ENCODE measurements at regions not wholly inside any gene's neighbourhood (a gene's known extent, or its start where the extent isn't known, plus 50 kb on each side); places are given as distances from the start of the nearest gene placed in this dataset.

- H3K36me3 ChIP-seq (ENCODE audit: control insufficient read depth in 1 of 2, insufficient read depth in 2 of 2, low read length in 2 of 2): no peaks in the 10 kb centered on the region
- H3K4me1 ChIP-seq (ENCODE audit: control insufficient read depth in 1 of 2, insufficient read depth in 2 of 2, low read length in 2 of 2): no peaks in the 10 kb centered on the region
- no peak overlapping the region for H3K27ac ChIP-seq (ENCODE audit: low read length)
- H3K27me3 ChIP-seq (ENCODE audit: low read depth, low read length): no peaks in the 10 kb centered on the region
- H3K9me3 ChIP-seq (ENCODE audit: control insufficient read depth in 1 of 2, low read length in 2 of 2): no peaks in the 10 kb centered on the region
- no peak overlapping the region for H3K4me3 ChIP-seq (ENCODE audit: low read depth in 1 of 2, low read length in 2 of 2)
These were observed 131.2 kb downstream of the RPL22L1 start for GRCh38 chr3:170738766-170739165.

GRCh38 chr3:170737498-170738162 lies 132.4 kb downstream of the RPL22L1 start:
- H3K4me1 ChIP-seq (ENCODE audit: control insufficient read depth in 1 of 2, insufficient read depth in 2 of 2, low read length in 2 of 2): no peaks in the 10 kb centered on the region
- no peaks in the 10 kb centered on the region for H3K9me3 ChIP-seq (ENCODE audit: control insufficient read depth in 1 of 2, low read length in 2 of 2)
- H3K36me3 ChIP-seq (ENCODE audit: control insufficient read depth in 1 of 2, insufficient read depth in 2 of 2, low read length in 2 of 2): no peaks in the 10 kb centered on the region
- H3K4me3 ChIP-seq (ENCODE audit: low read depth in 1 of 2, low read length in 2 of 2): no peak overlapping the region
- no peaks in the 10 kb centered on the region for H3K27me3 ChIP-seq (ENCODE audit: low read depth, low read length)
- no peak overlapping the region for H3K27ac ChIP-seq (ENCODE audit: low read length)

GRCh38 chr3:170735821-170736220 lies 134.2 kb downstream of the RPL22L1 start:
- H3K27me3 ChIP-seq (ENCODE audit: low read depth, low read length): no peaks in the 10 kb centered on the region
- H3K4me1 ChIP-seq (ENCODE audit: control insufficient read depth in 1 of 2, insufficient read depth in 2 of 2, low read length in 2 of 2): no peaks in the 10 kb centered on the region
- no peaks in the 10 kb centered on the region for H3K36me3 ChIP-seq (ENCODE audit: control insufficient read depth in 1 of 2, insufficient read depth in 2 of 2, low read length in 2 of 2)
- no peaks in the 10 kb centered on the region for H3K9me3 ChIP-seq (ENCODE audit: control insufficient read depth in 1 of 2, low read length in 2 of 2)
- H3K27ac ChIP-seq (ENCODE audit: low read length): no peak overlapping the region
- no peak overlapping the region for H3K4me3 ChIP-seq (ENCODE audit: low read depth in 1 of 2, low read length in 2 of 2)

- no peaks in the 10 kb centered on the region for H3K27me3 ChIP-seq (ENCODE audit: low read depth, low read length)
- no peaks in the 10 kb centered on the region for H3K36me3 ChIP-seq (ENCODE audit: control insufficient read depth in 1 of 2, insufficient read depth in 2 of 2, low read length in 2 of 2)
- no peak overlapping the region for H3K4me3 ChIP-seq (ENCODE audit: low read depth in 1 of 2, low read length in 2 of 2)
- H3K4me1 ChIP-seq (ENCODE audit: control insufficient read depth in 1 of 2, insufficient read depth in 2 of 2, low read length in 2 of 2): no peaks in the 10 kb centered on the region
- no peak overlapping the region for H3K27ac ChIP-seq (ENCODE audit: low read length)
- H3K9me3 ChIP-seq (ENCODE audit: control insufficient read depth in 1 of 2, low read length in 2 of 2): no peaks in the 10 kb centered on the region
These were observed 135.3 kb downstream of the RPL22L1 start for GRCh38 chr3:170734735-170735065.

- Histone ChIP-seq H3K9me3 (ENCODE audit: control insufficient read depth in 1 of 2, low read length in 2 of 2) (no peaks in the 10 kb centered on the region), H3K4me3 (ENCODE audit: low read depth in 1 of 2, low read length in 2 of 2) (no peak overlapping the region), H3K27me3 (ENCODE audit: low read depth, low read length) (no peaks in the 10 kb centered on the region), H3K27ac (ENCODE audit: low read length) (no peak overlapping the region), H3K36me3 (ENCODE audit: control insufficient read depth in 1 of 2, insufficient read depth in 2 of 2, low read length in 2 of 2) (no peaks in the 10 kb centered on the region), H3K4me1 (ENCODE audit: control insufficient read depth in 1 of 2, insufficient read depth in 2 of 2, low read length in 2 of 2) (no peaks in the 10 kb centered on the region)
These were observed 135.8 kb downstream of the RPL22L1 start for GRCh38 chr3:170734043-170734734.

DNA sequence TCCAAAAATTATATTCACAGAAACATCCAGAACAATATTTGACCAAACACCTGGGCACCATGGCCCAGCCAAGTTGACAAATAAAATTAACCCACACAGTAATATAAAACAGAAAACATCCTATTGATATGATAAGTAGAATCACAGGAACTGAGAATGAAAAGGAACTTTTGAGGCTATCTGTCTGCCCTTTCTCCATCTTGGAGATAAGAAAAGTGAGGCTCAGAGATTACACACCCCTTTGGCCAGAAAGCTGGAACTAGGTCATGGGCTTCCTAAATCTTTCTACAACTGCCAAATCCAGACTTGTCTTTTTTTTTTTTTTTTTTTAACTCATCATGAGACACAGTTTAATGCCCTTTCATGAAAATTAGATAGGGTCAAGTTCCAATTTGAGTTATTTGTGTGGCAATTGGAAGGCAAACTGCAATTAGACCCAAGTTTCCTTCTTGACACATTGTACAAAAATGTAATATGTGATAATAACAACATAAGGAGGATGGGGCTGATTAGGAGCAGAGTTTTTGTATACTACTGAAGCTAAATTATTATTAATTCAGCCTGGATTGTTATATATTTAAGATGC lies 137.2 kb downstream of the RPL22L1 start:
- Histone ChIP-seq H3K4me1 (ENCODE audit: control insufficient read depth in 1 of 2, insufficient read depth in 2 of 2, low read length in 2 of 2) (no peaks in the 10 kb centered on the region), H3K9me3 (ENCODE audit: control insufficient read depth in 1 of 2, low read length in 2 of 2) (no peaks in the 10 kb centered on the region), H3K36me3 (ENCODE audit: control insufficient read depth in 1 of 2, insufficient read depth in 2 of 2, low read length in 2 of 2) (no peaks in the 10 kb centered on the region), H3K27me3 (ENCODE audit: low read depth, low read length) (no peaks in the 10 kb centered on the region), H3K4me3 (ENCODE audit: low read depth in 1 of 2, low read length in 2 of 2) (no peak overlapping the region), H3K27ac (ENCODE audit: low read length) (no peak overlapping the region)

DNA sequence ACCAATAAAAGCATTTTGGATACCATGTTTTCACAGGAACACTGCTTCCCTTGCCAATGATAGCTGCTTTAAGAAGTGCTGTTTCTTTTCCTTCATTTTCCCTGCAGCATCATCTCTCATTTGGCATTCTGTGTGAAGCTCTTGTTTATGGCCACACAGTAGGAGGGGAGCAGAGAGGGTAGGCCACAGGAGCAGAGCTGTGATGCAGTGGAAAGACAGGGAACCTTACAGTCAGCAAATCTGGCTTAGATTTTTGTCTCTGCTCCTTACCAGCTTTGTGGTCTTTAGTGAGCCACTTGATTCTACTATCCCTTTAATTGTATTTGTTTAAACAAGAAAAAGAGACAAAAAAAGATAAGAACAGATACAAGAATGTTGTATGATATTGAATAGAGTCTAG lies 138.7 kb downstream of the RPL22L1 start:
- Histone ChIP-seq H3K4me3 (ENCODE audit: low read depth in 1 of 2, low read length in 2 of 2) (no peak overlapping the region), H3K36me3 (ENCODE audit: control insufficient read depth in 1 of 2, insufficient read depth in 2 of 2, low read length in 2 of 2) (peaks cover 0 to 3% of the 10 kb centered on the region in 2 donors), H3K4me1 (ENCODE audit: control insufficient read depth in 1 of 2, insufficient read depth in 2 of 2, low read length in 2 of 2) (no peaks in the 10 kb centered on the region), H3K27me3 (ENCODE audit: low read depth, low read length) (no peaks in the 10 kb centered on the region), H3K27ac (ENCODE audit: low read length) (no peak overlapping the region), H3K9me3 (ENCODE audit: control insufficient read depth in 1 of 2, low read length in 2 of 2) (no peaks in the 10 kb centered on the region)

- Histone ChIP-seq H3K27ac (ENCODE audit: low read length) (no peak overlapping the region), H3K4me1 (ENCODE audit: control insufficient read depth in 1 of 2, insufficient read depth in 2 of 2, low read length in 2 of 2) (no peaks in the 10 kb centered on the region), H3K36me3 (ENCODE audit: control insufficient read depth in 1 of 2, insufficient read depth in 2 of 2, low read length in 2 of 2) (peaks cover 0 to 3% of the 10 kb centered on the region in 2 donors), H3K9me3 (ENCODE audit: control insufficient read depth in 1 of 2, low read length in 2 of 2) (no peaks in the 10 kb centered on the region), H3K4me3 (ENCODE audit: low read depth in 1 of 2, low read length in 2 of 2) (no peak overlapping the region), H3K27me3 (ENCODE audit: low read depth, low read length) (no peaks in the 10 kb centered on the region)
These were observed 139.8 kb downstream of the RPL22L1 start for GRCh38 chr3:170730071-170730812.

GRCh38 chr3:170728181-170728580 lies 141.8 kb downstream of the RPL22L1 start:
- H3K27ac ChIP-seq (ENCODE audit: low read length): no peak overlapping the region
- H3K4me3 ChIP-seq (ENCODE audit: low read depth in 1 of 2, low read length in 2 of 2): no peak overlapping the region
- H3K9me3 ChIP-seq (ENCODE audit: control insufficient read depth in 1 of 2, low read length in 2 of 2): no peaks in the 10 kb centered on the region
- H3K4me1 ChIP-seq (ENCODE audit: control insufficient read depth in 1 of 2, insufficient read depth in 2 of 2, low read length in 2 of 2): peaks cover 0 to 3% of the 10 kb centered on the region in 2 donors
- H3K27me3 ChIP-seq (ENCODE audit: low read depth, low read length): no peaks in the 10 kb centered on the region
- H3K36me3 ChIP-seq (ENCODE audit: control insufficient read depth in 1 of 2, insufficient read depth in 2 of 2, low read length in 2 of 2): peaks cover 0 to 3% of the 10 kb centered on the region in 2 donors

- Histone ChIP-seq H3K27ac (ENCODE audit: low read length) (no peak overlapping the region), H3K27me3 (ENCODE audit: low read depth, low read length) (no peaks in the 10 kb centered on the region), H3K4me1 (ENCODE audit: control insufficient read depth in 1 of 2, insufficient read depth in 2 of 2, low read length in 2 of 2) (peaks cover 0 to 3% of the 10 kb centered on the region in 2 donors), H3K9me3 (ENCODE audit: control insufficient read depth in 1 of 2, low read length in 2 of 2) (no peaks in the 10 kb centered on the region), H3K4me3 (ENCODE audit: low read depth in 1 of 2, low read length in 2 of 2) (no peak overlapping the region), H3K36me3 (ENCODE audit: control insufficient read depth in 1 of 2, insufficient read depth in 2 of 2, low read length in 2 of 2) (peaks cover 0 to 3% of the 10 kb centered on the region in 2 donors)
These were observed 141.9 kb upstream of the SLC7A14 start for GRCh38 chr3:170727754-170728153.

DNA sequence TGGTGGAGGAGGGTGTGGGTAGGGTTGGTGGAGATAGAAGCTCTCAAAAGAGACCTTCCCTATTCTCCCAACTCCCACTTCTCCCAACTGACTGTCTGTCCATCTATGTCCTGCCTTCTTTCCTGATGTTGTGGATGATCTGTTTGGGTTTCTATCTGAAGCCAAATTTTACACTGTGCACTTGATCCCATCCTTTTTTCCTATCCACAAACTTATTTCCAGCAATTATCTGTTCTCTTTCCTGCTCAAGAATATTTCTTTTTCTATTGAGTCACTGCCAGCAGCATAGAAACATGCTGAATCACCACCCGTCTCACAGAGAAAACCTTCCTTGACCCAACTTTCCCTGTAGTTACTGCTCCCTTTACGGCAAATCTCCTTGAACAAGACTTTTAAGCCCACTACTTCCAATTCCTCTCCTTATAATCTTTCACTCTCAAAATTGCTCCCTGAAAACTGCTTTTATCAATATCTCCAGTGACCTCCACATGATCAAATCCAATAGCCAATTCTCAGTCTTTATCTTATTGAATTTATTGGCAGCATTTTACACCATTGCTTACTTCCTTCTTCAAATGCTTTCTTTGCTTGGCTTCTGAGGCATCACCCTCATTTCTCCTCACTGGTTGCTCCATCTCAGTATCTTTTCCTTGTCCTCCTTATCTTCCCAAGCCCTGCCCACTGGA lies 141.2 kb upstream of the SLC7A14 start:
- Histone ChIP-seq H3K27ac (ENCODE audit: low read length) (peak overlapping the region; percentile 21), H3K27me3 (ENCODE audit: low read depth, low read length) (no peaks in the 10 kb centered on the region), H3K9me3 (ENCODE audit: control insufficient read depth in 1 of 2, low read length in 2 of 2) (no peaks in the 10 kb centered on the region), H3K4me3 (ENCODE audit: low read depth in 1 of 2, low read length in 2 of 2) (no peak overlapping the region), H3K36me3 (ENCODE audit: control insufficient read depth in 1 of 2, insufficient read depth in 2 of 2, low read length in 2 of 2) (peaks cover 0 to 3% of the 10 kb centered on the region in 2 donors), H3K4me1 (ENCODE audit: control insufficient read depth in 1 of 2, insufficient read depth in 2 of 2, low read length in 2 of 2) (peaks cover 0 to 3% of the 10 kb centered on the region in 2 donors)

Data from muscle layer of duodenum (tissue), 2 donors.